Esophagus (tissue), 2 donors: ENCODE measurements at regions not wholly inside any gene's neighbourhood (a gene's known extent, or its start where the extent isn't known, plus 50 kb on each side); places are given as distances from the start of the nearest gene placed in this dataset.

ENCODE experiments used
- H3K27ac ChIP-seq, 2 donors: one replicate each; pipeline ENCODE4 v1.5.1; 2013; ENCODE audit warnings: low read depth in 2 of 2, mild to moderate bottlenecking in 2 of 2, inconsistent platforms in 1 of 2, low read length in 1 of 2, moderate library complexity in 1 of 2
- H3K27me3 ChIP-seq, 2 donors: one replicate each; pipeline ENCODE4 v1.6.1; 2013; ENCODE audit warnings: low read length in 2 of 2, control low read depth in 1 of 2, mild to moderate bottlenecking in 1 of 2; ENCODE audit not compliant: insufficient read depth in 2 of 2, control insufficient read depth in 1 of 2
- H3K36me3 ChIP-seq, 2 donors: one replicate each; pipeline ENCODE4 v1.6.1; 2013; ENCODE audit warnings: low read length in 1 of 2; ENCODE audit not compliant: control insufficient read depth in 2 of 2, insufficient read depth in 2 of 2
- H3K4me1 ChIP-seq, 2 donors: one replicate each; pipeline ENCODE4 v1.6.1; 2013; ENCODE audit warnings: low read length in 1 of 2; ENCODE audit not compliant: control insufficient read depth in 2 of 2, insufficient read depth in 2 of 2
- H3K4me3 ChIP-seq, 2 donors: one replicate each; pipeline ENCODE4 v1.5.1; 2013; ENCODE audit warnings: low read length in 2 of 2, mild to moderate bottlenecking in 2 of 2, low read depth in 1 of 2, moderate library complexity in 1 of 2
- H3K9me3 ChIP-seq, 2 donors: one replicate each; pipeline ENCODE4 v1.6.1; 2013; ENCODE audit warnings: mild to moderate bottlenecking in 2 of 2, low read depth in 1 of 2, low read length in 1 of 2, moderate library complexity in 1 of 2; ENCODE audit not compliant: control insufficient read depth in 2 of 2, insufficient read depth in 1 of 2
- WGBS, 2 donors: extraction: QIAGEN DNeasy Blood & Tissue Kit; methylation state at CpG; one replicate each; pipeline ENCODE4 v1.1.7; 2013; 5-methylcytosine and 5-hydroxymethylcytosine counted together
- donor health status: healthy with polysubstance abuse.
- donor health status: Bipolar disorder and iron deficiency.

- Histone ChIP-seq H3K27ac (no peak overlapping the region), H3K4me1 (no peaks in the 10 kb centered on the region), H3K36me3 (no peaks in the 10 kb centered on the region), H3K27me3 (no peaks in the 10 kb centered on the region), H3K9me3 (no peaks in the 10 kb centered on the region), H3K4me3 (no peak overlapping the region)
- WGBS, 2 donors = 71 to 72% methylated on average over 18 of the region's 18 CpGs
These were observed 501.0 kb downstream of the EIPR1 start for GRCh38 chr2:2876331-2877221.

GRCh38 chr2:2875831-2876230, 501.8 kb downstream of the EIPR1 start:
- Histone ChIP-seq H3K4me1 (no peaks in the 10 kb centered on the region), H3K4me3 (no peak overlapping the region), H3K27ac (no peak overlapping the region), H3K27me3 (no peaks in the 10 kb centered on the region), H3K36me3 (no peaks in the 10 kb centered on the region), H3K9me3 (no peaks in the 10 kb centered on the region)
- 90 to 91% methylated on average over 6 of the region's 6 CpGs for WGBS, 2 donors

GRCh38 chr2:2875296-2875695, 502.3 kb downstream of the EIPR1 start:
- Histone ChIP-seq H3K27me3 (no peaks in the 10 kb centered on the region), H3K4me3 (no peak overlapping the region), H3K4me1 (no peaks in the 10 kb centered on the region), H3K36me3 (no peaks in the 10 kb centered on the region), H3K9me3 (no peaks in the 10 kb centered on the region), H3K27ac (no peak overlapping the region)
- WGBS, 2 donors = 91 to 92% methylated on average over 11 of the region's 11 CpGs

- Histone ChIP-seq H3K27ac (no peak overlapping the region), H3K4me1 (no peaks in the 10 kb centered on the region), H3K4me3 (no peak overlapping the region), H3K36me3 (no peaks in the 10 kb centered on the region), H3K27me3 (no peaks in the 10 kb centered on the region), H3K9me3 (no peaks in the 10 kb centered on the region)
- WGBS, 2 donors = 82 to 88% methylated on average over 11 to 12 of the region's 12 CpGs
These were observed 502.8 kb downstream of the EIPR1 start for GRCh38 chr2:2874805-2875204.

GRCh38 chr2:2874341-2874740, 503.3 kb downstream of the EIPR1 start:
- WGBS, 2 donors = 86 to 93% methylated on average over 10 of the region's 10 CpGs
- no peaks in the 10 kb centered on the region for H3K27me3 ChIP-seq
- no peak overlapping the region for H3K27ac ChIP-seq
- H3K4me1 ChIP-seq = no peaks in the 10 kb centered on the region
- H3K4me3 ChIP-seq = no peak overlapping the region
- H3K36me3 ChIP-seq = no peaks in the 10 kb centered on the region
- H3K9me3 ChIP-seq = no peaks in the 10 kb centered on the region

GRCh38 chr2:2873450-2873811, 504.2 kb downstream of the EIPR1 start:
- 72 to 85% methylated on average over 7 of the region's 7 CpGs for WGBS, 2 donors
- H3K4me1 ChIP-seq = no peaks in the 10 kb centered on the region

GRCh38 chr2:2872713-2873449, 504.7 kb downstream of the EIPR1 start:
- 74 to 77% methylated on average over 3 of the region's 3 CpGs for WGBS, 2 donors
- Histone ChIP-seq H3K27me3 (no peaks in the 10 kb centered on the region), H3K4me1 (no peaks in the 10 kb centered on the region), H3K9me3 (no peaks in the 10 kb centered on the region), H3K27ac (no peak overlapping the region), H3K4me3 (no peak overlapping the region), H3K36me3 (no peaks in the 10 kb centered on the region)

More at GRCh38 chr2:2873450-2873811, 504.2 kb downstream of the EIPR1 start:
- H3K36me3 ChIP-seq = no peaks in the 10 kb centered on the region
- no peak overlapping the region for H3K27ac ChIP-seq
- H3K4me3 ChIP-seq = no peak overlapping the region
- no peaks in the 10 kb centered on the region for H3K9me3 ChIP-seq
- H3K27me3 ChIP-seq = no peaks in the 10 kb centered on the region

GRCh38 chr2:2872309-2872617, 505.4 kb downstream of the EIPR1 start:
- Histone ChIP-seq H3K9me3 (peaks cover 0 to under 1% of the 10 kb centered on the region in 2 donors), H3K4me3 (no peak overlapping the region), H3K36me3 (no peaks in the 10 kb centered on the region), H3K4me1 (no peaks in the 10 kb centered on the region), H3K27ac (no peak overlapping the region), H3K27me3 (no peaks in the 10 kb centered on the region)
- 82 to 85% methylated on average over 15 of the region's 15 CpGs for WGBS, 2 donors

- WGBS, 2 donors = 88 to 90% methylated on average over 22 of the region's 22 CpGs
- Histone ChIP-seq H3K4me1 (no peaks in the 10 kb centered on the region), H3K36me3 (no peaks in the 10 kb centered on the region), H3K27ac (no peak overlapping the region), H3K9me3 (peaks cover 0 to 3% of the 10 kb centered on the region in 2 donors), H3K4me3 (no peak overlapping the region), H3K27me3 (no peaks in the 10 kb centered on the region)
These were observed 505.9 kb downstream of the EIPR1 start for GRCh38 chr2:2871480-2872308.
